Liver (tissue), 8 donors: ENCODE measurements at regions not wholly inside any gene's neighbourhood (a gene's known extent, or its start where the extent isn't known, plus 50 kb on each side); places are given as distances from the start of the nearest gene placed in this dataset.

Source experiments
- DNase-seq: peaks from one replicate; pipeline ENCODE4 v3.0.0-alpha.2; 2017; ENCODE audit warnings: low spot score
- H3K27ac ChIP-seq, 2 donors: one replicate each; pipeline ENCODE4 v1.7.0; 2013; ENCODE audit warnings: inconsistent platforms in 2 of 2, low read length in 2 of 2, control low read depth in 1 of 2, low read depth in 1 of 2, mild to moderate bottlenecking in 1 of 2
- H3K27me3 ChIP-seq, 4 donors: one replicate each; pipeline versions ENCODE4 v1.6.1 to v1.7.0; 2013; ENCODE audit warnings: low read length in 3 of 4, inconsistent platforms in 1 of 4, mild to moderate bottlenecking in 1 of 4, moderate library complexity in 1 of 4; ENCODE audit not compliant: control insufficient read depth in 4 of 4, insufficient read depth in 4 of 4
- H3K36me3 ChIP-seq, 4 donors: one replicate each; pipeline versions ENCODE4 v1.6.1 to v1.7.0; 2013; ENCODE audit warnings: low read length in 3 of 4, mild to moderate bottlenecking in 3 of 4, low read depth in 1 of 4, moderate library complexity in 1 of 4; ENCODE audit not compliant: control insufficient read depth in 4 of 4, insufficient read depth in 3 of 4
- H3K4me1 ChIP-seq, 4 donors: one replicate each; pipeline versions ENCODE4 v1.6.1 to v1.7.0; 2013; ENCODE audit warnings: low read length in 3 of 4, mild to moderate bottlenecking in 3 of 4, moderate library complexity in 1 of 4; ENCODE audit not compliant: control insufficient read depth in 4 of 4, insufficient read depth in 4 of 4
- H3K4me3 ChIP-seq, 3 donors: one replicate each; pipeline versions ENCODE4 v1.6.1 to v1.7.0; 2013; ENCODE audit warnings: low read length in 3 of 3, control low read depth in 1 of 3, low read depth in 1 of 3, mild to moderate bottlenecking in 1 of 3
- H3K9ac ChIP-seq, 2 donors: one replicate each; pipeline ENCODE4 v1.7.0; 2013; ENCODE audit warnings: low read length in 2 of 2, mild to moderate bottlenecking in 2 of 2, moderate library complexity in 2 of 2, control low read depth in 1 of 2, low read depth in 1 of 2
- H3K9me3 ChIP-seq, 4 donors: one replicate each; pipeline versions ENCODE4 v1.6.1 to v1.7.0; 2013; ENCODE audit warnings: low read length in 3 of 4; ENCODE audit not compliant: control insufficient read depth in 4 of 4
- EGR1 ChIP-seq, 2 donors: IDR thresholded peaks; 2 replicates each; pipeline ENCODE4 v1.6.1; 2016 to 2018; ENCODE audit warnings: antibody characterized with exemption in 2 of 2, low read depth in 2 of 2
- GABPA ChIP-seq, 2 donors: IDR thresholded peaks in 1 of 2; conservative IDR thresholded peaks in 1 of 2; 2 replicates each; pipeline ENCODE4 v1.6.1; 2016; ENCODE audit warnings: antibody characterized with exemption in 2 of 2, mild to moderate bottlenecking in 1 of 2, moderate library complexity in 1 of 2
- JUND ChIP-seq, 2 donors: IDR thresholded peaks; 2 replicates each; pipeline ENCODE4 v1.6.1; 2016; ENCODE audit warnings: antibody characterized with exemption in 2 of 2
- RAD21 ChIP-seq, 2 donors: IDR thresholded peaks; 2 replicates each; pipeline ENCODE4 v1.6.1; 2016; ENCODE audit warnings: antibody characterized with exemption in 2 of 2, mild to moderate bottlenecking in 2 of 2
- RXRA ChIP-seq, 2 donors: IDR thresholded peaks; 2 replicates each; pipeline ENCODE4 v1.6.1; 2017 to 2018; ENCODE audit warnings: antibody characterized with exemption in 2 of 2, mild to moderate bottlenecking in 1 of 2
- TAF1 ChIP-seq: conservative IDR thresholded peaks from 2 replicates; pipeline ENCODE4 v1.6.1; 2016; ENCODE audit warnings: antibody characterized with exemption, mild to moderate bottlenecking
- ZBTB33 ChIP-seq: IDR thresholded peaks from 2 replicates; pipeline ENCODE4 v1.6.1; 2016; ENCODE audit warnings: antibody characterized with exemption
- WGBS: extraction: QIAGEN DNeasy Blood & Tissue Kit; methylation state at CpG from one replicate; pipeline ENCODE4 v1.1.7; 2013; 5-methylcytosine and 5-hydroxymethylcytosine counted together
- TF ChIP-seq, protein P1 (sequence below): IDR thresholded peaks from 2 replicates; pipeline ENCODE4 v1.6.1; 2016; ENCODE audit warnings: antibody characterized with exemption, mild to moderate bottlenecking
- TF ChIP-seq, protein P2 (sequence below): IDR thresholded peaks from 2 replicates; pipeline ENCODE4 v1.6.1; 2016; ENCODE audit warnings: antibody characterized with exemption
- TF ChIP-seq, protein P3 (sequence below): fragments of 150-350 bp; IDR thresholded peaks from 2 replicates; pipeline ENCODE4 v1.5.1; 2017; ENCODE audit warnings: improper control_type of control experiment, low read depth, low read length; ENCODE audit not compliant: missing input control
- TF ChIP-seq, protein P4 (sequence below): IDR thresholded peaks from 2 replicates; pipeline ENCODE4 v1.6.1; 2016; ENCODE audit warnings: antibody characterized with exemption
- donor health status: healthy.
- donor health status: healthy.
- donor health status: healthy.
- donor health status: healthy.
- donor health status: healthy.

- TF ChIP-seq, protein P1, sequence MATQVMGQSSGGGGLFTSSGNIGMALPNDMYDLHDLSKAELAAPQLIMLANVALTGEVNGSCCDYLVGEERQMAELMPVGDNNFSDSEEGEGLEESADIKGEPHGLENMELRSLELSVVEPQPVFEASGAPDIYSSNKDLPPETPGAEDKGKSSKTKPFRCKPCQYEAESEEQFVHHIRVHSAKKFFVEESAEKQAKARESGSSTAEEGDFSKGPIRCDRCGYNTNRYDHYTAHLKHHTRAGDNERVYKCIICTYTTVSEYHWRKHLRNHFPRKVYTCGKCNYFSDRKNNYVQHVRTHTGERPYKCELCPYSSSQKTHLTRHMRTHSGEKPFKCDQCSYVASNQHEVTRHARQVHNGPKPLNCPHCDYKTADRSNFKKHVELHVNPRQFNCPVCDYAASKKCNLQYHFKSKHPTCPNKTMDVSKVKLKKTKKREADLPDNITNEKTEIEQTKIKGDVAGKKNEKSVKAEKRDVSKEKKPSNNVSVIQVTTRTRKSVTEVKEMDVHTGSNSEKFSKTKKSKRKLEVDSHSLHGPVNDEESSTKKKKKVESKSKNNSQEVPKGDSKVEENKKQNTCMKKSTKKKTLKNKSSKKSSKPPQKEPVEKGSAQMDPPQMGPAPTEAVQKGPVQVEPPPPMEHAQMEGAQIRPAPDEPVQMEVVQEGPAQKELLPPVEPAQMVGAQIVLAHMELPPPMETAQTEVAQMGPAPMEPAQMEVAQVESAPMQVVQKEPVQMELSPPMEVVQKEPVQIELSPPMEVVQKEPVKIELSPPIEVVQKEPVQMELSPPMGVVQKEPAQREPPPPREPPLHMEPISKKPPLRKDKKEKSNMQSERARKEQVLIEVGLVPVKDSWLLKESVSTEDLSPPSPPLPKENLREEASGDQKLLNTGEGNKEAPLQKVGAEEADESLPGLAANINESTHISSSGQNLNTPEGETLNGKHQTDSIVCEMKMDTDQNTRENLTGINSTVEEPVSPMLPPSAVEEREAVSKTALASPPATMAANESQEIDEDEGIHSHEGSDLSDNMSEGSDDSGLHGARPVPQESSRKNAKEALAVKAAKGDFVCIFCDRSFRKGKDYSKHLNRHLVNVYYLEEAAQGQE: no peak
- TF ChIP-seq TAF1: no peak
These were observed 1053.5 kb upstream of the TENM3 start (continued) for GRCh38 chr4:181189751-181190150.

- DNase-seq: no peak
- 52% methylated on average over 6 of the region's 6 CpGs for WGBS
These were observed 1049.9 kb upstream of the TENM3 start for GRCh38 chr4:181193131-181193930.

More at GRCh38 chr4:181193131-181193930, 1049.9 kb upstream of the TENM3 start:
- Histone ChIP-seq H3K36me3 (no peaks in the 10 kb centered on the region), H3K27me3 (no peaks in the 10 kb centered on the region), H3K27ac (no peak overlapping the region), H3K4me3 (no peak overlapping the region), H3K9me3 (no peaks in the 10 kb centered on the region), H3K9ac (no peak overlapping the region), H3K4me1 (no peaks in the 10 kb centered on the region)
- TF ChIP-seq, protein P1: no peak
- TF ChIP-seq, protein P2, sequence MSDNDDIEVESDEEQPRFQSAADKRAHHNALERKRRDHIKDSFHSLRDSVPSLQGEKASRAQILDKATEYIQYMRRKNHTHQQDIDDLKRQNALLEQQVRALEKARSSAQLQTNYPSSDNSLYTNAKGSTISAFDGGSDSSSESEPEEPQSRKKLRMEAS: no peak
- TF ChIP-seq ZBTB33: no peak
- TF ChIP-seq RXRA (IDR thresholded peaks at IDR 0.05): no peak
- TF ChIP-seq GABPA (IDR thresholded peaks at IDR 0.05 in 1 of 2, conservative IDR thresholded peaks at IDR 0.05 in 1 of 2): no peak
- TF ChIP-seq, protein P3, sequence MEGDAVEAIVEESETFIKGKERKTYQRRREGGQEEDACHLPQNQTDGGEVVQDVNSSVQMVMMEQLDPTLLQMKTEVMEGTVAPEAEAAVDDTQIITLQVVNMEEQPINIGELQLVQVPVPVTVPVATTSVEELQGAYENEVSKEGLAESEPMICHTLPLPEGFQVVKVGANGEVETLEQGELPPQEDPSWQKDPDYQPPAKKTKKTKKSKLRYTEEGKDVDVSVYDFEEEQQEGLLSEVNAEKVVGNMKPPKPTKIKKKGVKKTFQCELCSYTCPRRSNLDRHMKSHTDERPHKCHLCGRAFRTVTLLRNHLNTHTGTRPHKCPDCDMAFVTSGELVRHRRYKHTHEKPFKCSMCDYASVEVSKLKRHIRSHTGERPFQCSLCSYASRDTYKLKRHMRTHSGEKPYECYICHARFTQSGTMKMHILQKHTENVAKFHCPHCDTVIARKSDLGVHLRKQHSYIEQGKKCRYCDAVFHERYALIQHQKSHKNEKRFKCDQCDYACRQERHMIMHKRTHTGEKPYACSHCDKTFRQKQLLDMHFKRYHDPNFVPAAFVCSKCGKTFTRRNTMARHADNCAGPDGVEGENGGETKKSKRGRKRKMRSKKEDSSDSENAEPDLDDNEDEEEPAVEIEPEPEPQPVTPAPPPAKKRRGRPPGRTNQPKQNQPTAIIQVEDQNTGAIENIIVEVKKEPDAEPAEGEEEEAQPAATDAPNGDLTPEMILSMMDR: no peak
- TF ChIP-seq EGR1 (IDR thresholded peaks at IDR 0.05; ENCODE audit: low read depth in 2 of 2): no peak
- TF ChIP-seq TAF1: no peak
- no peak for TF ChIP-seq JUND (IDR thresholded peaks at IDR 0.05)
- TF ChIP-seq, protein P4, sequence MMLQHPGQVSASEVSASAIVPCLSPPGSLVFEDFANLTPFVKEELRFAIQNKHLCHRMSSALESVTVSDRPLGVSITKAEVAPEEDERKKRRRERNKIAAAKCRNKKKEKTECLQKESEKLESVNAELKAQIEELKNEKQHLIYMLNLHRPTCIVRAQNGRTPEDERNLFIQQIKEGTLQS: no peak
- TF ChIP-seq RAD21 (IDR thresholded peaks at IDR 0.05): no peak
